ENCODE measurements at regions not wholly inside any gene's neighbourhood (a gene's known extent, or its start where the extent isn't known, plus 50 kb on each side); places are given as distances from the start of the nearest gene placed in this dataset.

- TF ChIP-seq REST (IDR thresholded peaks at IDR 0.05; ENCODE audit: borderline replicate concordance) (no peak), RAD21 (conservative IDR thresholded peaks at IDR 0.05) (no peak), CTCF (IDR thresholded peaks at IDR 0.05; ENCODE audit: poor library complexity, severe bottlenecking) (no peak), EP300 (conservative IDR thresholded peaks at IDR 0.05; ENCODE audit: poor library complexity, severe bottlenecking) (no peak), POLR2AphosphoS5 (IDR thresholded peaks at IDR 0.05) (no peak), TAF1 (IDR thresholded peaks at IDR 0.05; ENCODE audit: low read depth) (no peak)
Observed at GRCh38 chr16:59697236-59697635, 963.1 kb upstream of the GOT2 start.

All from neural cell (in vitro differentiated cells).